OCI-LY1 (cell line): ENCODE measurements at regions not wholly inside any gene's neighbourhood (a gene's known extent, or its start where the extent isn't known, plus 50 kb on each side); places are given as distances from the start of the nearest gene placed in this dataset.

Experiments used
- H2AFZ ChIP-seq: fragments of 200-600 bp; sonication (generic), shearing (Covaris generic); 2 replicates; pipeline ENCODE4 v1.6.0; 2014; ENCODE audit warnings: antibody characterized with exemption, mild to moderate bottlenecking, low read length
- H3F3A ChIP-seq: fragments of 200-600 bp; sonication (generic), shearing (Covaris generic); 2 replicates; pipeline ENCODE4 v1.6.0; 2014; ENCODE audit warnings: mild to moderate bottlenecking, antibody characterized with exemption, low read length, moderate library complexity; ENCODE audit not compliant: insufficient read depth
- H3K27ac ChIP-seq: fragments of 200-600 bp; sonication (generic); 2 replicates; pipeline ENCODE4 v1.5.1; 2014; ENCODE audit warnings: low read length, mixed run types, mild to moderate bottlenecking, low read depth; ENCODE audit not compliant: poor library complexity, severe bottlenecking
- H3K27me3 ChIP-seq: fragments of 200-600 bp; sonication (generic); 2 replicates; pipeline ENCODE4 v1.6.0; 2014; ENCODE audit warnings: antibody characterized with exemption, mild to moderate bottlenecking, low read length, moderate library complexity; ENCODE audit not compliant: insufficient read depth
- H3K36me3 ChIP-seq: fragments of 200-600 bp; sonication (generic); 2 replicates; pipeline ENCODE4 v1.6.1; 2014; ENCODE audit warnings: mild to moderate bottlenecking, antibody characterized with exemption, low read length, moderate library complexity, mixed read lengths; ENCODE audit not compliant: insufficient read depth
- H3K4me1 ChIP-seq: fragments of 200-600 bp; sonication (generic); 2 replicates; pipeline ENCODE4 v1.5.1; 2014; ENCODE audit warnings: mild to moderate bottlenecking, low read length, moderate library complexity; ENCODE audit not compliant: insufficient read depth, severe bottlenecking
- H3K4me2 ChIP-seq: fragments of 200-600 bp; sonication (generic), shearing (Covaris generic); 2 replicates; pipeline ENCODE4 v1.6.1; 2014; ENCODE audit warnings: low read length
- H3K4me3 ChIP-seq: fragments of 200-600 bp; sonication (generic); 2 replicates; pipeline ENCODE4 v1.5.1; 2014; ENCODE audit warnings: low read length, low read depth, mild to moderate bottlenecking, mixed read lengths; ENCODE audit not compliant: poor library complexity, severe bottlenecking
- H3K79me2 ChIP-seq: fragments of 200-600 bp; shearing (Covaris generic); 2 replicates; pipeline ENCODE4 v1.6.1; 2016; ENCODE audit warnings: mixed run types, low read length, mixed read lengths; ENCODE audit not compliant: insufficient read depth
- H3K9ac ChIP-seq: fragments of 200-600 bp; sonication (generic), shearing (Covaris generic); 2 replicates; pipeline ENCODE4 v1.6.1; 2014; ENCODE audit warnings: mild to moderate bottlenecking, low read length, mixed read lengths
- H3K9me2 ChIP-seq: fragments of 200-600 bp; sonication (generic), shearing (Covaris generic); 2 replicates; pipeline ENCODE4 v1.6.1; 2014; ENCODE audit warnings: low read depth, mild to moderate bottlenecking, low read length, mixed read lengths
- H3K9me3 ChIP-seq: fragments of 200-600 bp; shearing (Covaris generic); 2 replicates; pipeline ENCODE4 v1.6.1; 2014; ENCODE audit warnings: low read length, mixed read lengths
- H4K20me1 ChIP-seq: fragments of 200-600 bp; sonication (generic), shearing (Covaris generic); 2 replicates; pipeline ENCODE4 v1.6.0; 2016; ENCODE audit warnings: mild to moderate bottlenecking, low read length; ENCODE audit not compliant: insufficient read depth
- CTCF ChIP-seq: fragments of 200-600 bp; sonication (generic), shearing (Covaris generic); IDR thresholded peaks from 2 replicates; pipeline ENCODE4 v1.5.1; 2017; ENCODE audit warnings: mild to moderate bottlenecking, antibody characterized with exemption, low read length, moderate library complexity, mixed read lengths
- EZH2 ChIP-seq: fragments of 200-600 bp; sonication (generic), shearing (Covaris generic); IDR thresholded peaks from 2 replicates; pipeline ENCODE4 v1.8.0; 2017; ENCODE audit warnings: borderline replicate concordance, mixed run types, mild to moderate bottlenecking, antibody characterized with exemption, low read length, moderate library complexity, mixed read lengths

GRCh38 chr20:55888685-55889084 lies 116.6 kb downstream of the CBLN4 start:
- Histone ChIP-seq H4K20me1 (no peaks in the 10 kb centered on the region), H3K9me3 (no peaks in the 10 kb centered on the region), H3K4me1 (no peaks in the 10 kb centered on the region), H3K9me2 (no peaks in the 10 kb centered on the region), H2AFZ (no peak overlapping the region), H3K4me3 (no peak overlapping the region), H3K27me3 (no peaks in the 10 kb centered on the region), H3F3A (no peaks in the 10 kb centered on the region), H3K27ac (no peak overlapping the region), H3K4me2 (peak overlapping the region; percentile 32; the same call in 1 of the 2 replicates), H3K79me2 (no peaks in the 10 kb centered on the region), H3K36me3 (no peaks in the 10 kb centered on the region), H3K9ac (no peak overlapping the region)
- TF ChIP-seq EZH2 (no peak), CTCF (no peak)

- no peaks in the 10 kb centered on the region for H3K79me2 ChIP-seq
- TF ChIP-seq EZH2 (no peak), CTCF (no peak)
- no peaks in the 10 kb centered on the region for H4K20me1 ChIP-seq
- no peaks in the 10 kb centered on the region for H3K4me1 ChIP-seq
- H2AFZ ChIP-seq, result no peak overlapping the region
- H3K9me2 ChIP-seq, result no peaks in the 10 kb centered on the region
- no peaks in the 10 kb centered on the region for H3K27me3 ChIP-seq
- no peak overlapping the region for H3K4me3 ChIP-seq
- H3K27ac ChIP-seq, result no peak overlapping the region
- no peak overlapping the region for H3K4me2 ChIP-seq
- no peaks in the 10 kb centered on the region for H3K9me3 ChIP-seq
- no peak overlapping the region for H3K9ac ChIP-seq
- no peaks in the 10 kb centered on the region for H3F3A ChIP-seq
- H3K36me3 ChIP-seq, result no peaks in the 10 kb centered on the region
Measured at GRCh38 chr20:55882910-55883309, 122.4 kb downstream of the CBLN4 start.

- no peaks in the 10 kb centered on the region for H3F3A ChIP-seq
- H3K27ac ChIP-seq, result no peak overlapping the region
- no peaks in the 10 kb centered on the region for H3K4me1 ChIP-seq
- no peak overlapping the region for H3K9ac ChIP-seq
- H3K79me2 ChIP-seq, result no peaks in the 10 kb centered on the region
- no peaks in the 10 kb centered on the region for H3K9me3 ChIP-seq
- H3K4me3 ChIP-seq, result no peak overlapping the region
- H3K4me2 ChIP-seq, result no peak overlapping the region
- no peak overlapping the region for H2AFZ ChIP-seq
- TF ChIP-seq CTCF (no peak), EZH2 (no peak)
- no peaks in the 10 kb centered on the region for H3K9me2 ChIP-seq
- H3K36me3 ChIP-seq, result no peaks in the 10 kb centered on the region
- no peaks in the 10 kb centered on the region for H4K20me1 ChIP-seq
- no peaks in the 10 kb centered on the region for H3K27me3 ChIP-seq
Measured at GRCh38 chr20:55882286-55882685, 123.0 kb downstream of the CBLN4 start.
